HCEC 1CT (cell line): ENCODE measurements at regions not wholly inside any gene's neighbourhood (a gene's known extent, or its start where the extent isn't known, plus 50 kb on each side); places are given as distances from the start of the nearest gene placed in this dataset.
"Not testable (repeated sequence)": the region's sequence is repeated elsewhere in the genome, so short reads cannot be mapped to it uniquely, and the experiment has no call there.

Experiments
- DNase-seq: peaks from one replicate; pipeline ENCODE4 v3.0.0-alpha.2; 2017

- peak; percentile 20 for DNase-seq
Observed at GRCh38 chr15:62649793-62650420, 392.6 kb upstream of the TPM1 start.

- DNase-seq, result no peak
Observed at GRCh38 chr15:62653122-62653521, 389.4 kb upstream of the TPM1 start.

GRCh38 chr15:62656071-62656470 is 386.5 kb upstream of the TPM1 start:
- DNase-seq, result no peak

GRCh38 chr15:62657501-62657900 is 385.0 kb upstream of the TPM1 start:
- not testable (repeated sequence) for DNase-seq

GRCh38 chr15:62658498-62658897 is 384.0 kb upstream of the TPM1 start:
- DNase-seq, result no peak

- DNase-seq, result no peak
Observed at GRCh38 chr15:62663547-62663946, 379.0 kb upstream of the TPM1 start.

GRCh38 chr15:62665449-62665848 is 377.1 kb upstream of the TPM1 start:
- DNase-seq, result no peak

- no peak for DNase-seq
Observed at GRCh38 chr15:62666046-62666445, 376.5 kb upstream of the TPM1 start.

GRCh38 chr15:62672268-62672667 is 370.3 kb upstream of the TPM1 start:
- peak; percentile 18 for DNase-seq

- DNase-seq, result no peak
Observed at GRCh38 chr15:62676891-62677290, 365.7 kb upstream of the TPM1 start.

- DNase-seq, result no peak
Observed at GRCh38 chr15:62681939-62682896, 360.3 kb upstream of the TPM1 start.

GRCh38 chr15:62683192-62683591 is 359.4 kb upstream of the TPM1 start:
- DNase-seq, result not testable (repeated sequence)

- no peak for DNase-seq
Observed at GRCh38 chr15:62684123-62684808, 358.3 kb upstream of the TPM1 start.

GRCh38 chr15:62691008-62691407 is 351.5 kb upstream of the TPM1 start:
- DNase-seq, result no peak

GRCh38 chr15:62697636-62698035 is 344.9 kb upstream of the TPM1 start:
- no peak for DNase-seq

- no peak for DNase-seq
Observed at GRCh38 chr15:62698646-62699045, 343.9 kb upstream of the TPM1 start.

GRCh38 chr15:62706317-62706716 is 336.2 kb upstream of the TPM1 start:
- no peak for DNase-seq

- no peak for DNase-seq
Observed at GRCh38 chr15:62708470-62708869, 334.1 kb upstream of the TPM1 start.

GRCh38 chr15:62709261-62709660 is 333.3 kb upstream of the TPM1 start:
- no peak for DNase-seq

GRCh38 chr15:62711691-62712454 is 330.7 kb upstream of the TPM1 start:
- peak; percentile 11 for DNase-seq

GRCh38 chr15:62712455-62712839 is 330.1 kb upstream of the TPM1 start:
- DNase-seq, result no peak

GRCh38 chr15:62715946-62716345 is 326.6 kb upstream of the TPM1 start:
- DNase-seq, result no peak

GRCh38 chr15:62717496-62717895 is 325.1 kb upstream of the TPM1 start:
- DNase-seq, result no peak
